Muscle layer of colon (tissue), 2 donors: ENCODE measurements at regions not wholly inside any gene's neighbourhood (a gene's known extent, or its start where the extent isn't known, plus 50 kb on each side); places are given as distances from the start of the nearest gene placed in this dataset.

Source experiments
- H3K27ac ChIP-seq: one replicate; pipeline ENCODE4 v1.7.0; 2013; ENCODE audit warnings: low read depth, mild to moderate bottlenecking, low read length, moderate library complexity
- H3K27me3 ChIP-seq, 2 donors: one replicate each; pipeline ENCODE4 v1.7.0; 2013; ENCODE audit warnings: low read length in 2 of 2, mild to moderate bottlenecking in 2 of 2; ENCODE audit not compliant: insufficient read depth in 2 of 2, control insufficient read depth in 1 of 2
- H3K36me3 ChIP-seq: one replicate; pipeline ENCODE4 v1.7.0; 2013; ENCODE audit warnings: mild to moderate bottlenecking, low read length; ENCODE audit not compliant: insufficient read depth
- H3K4me1 ChIP-seq: one replicate; pipeline ENCODE4 v1.7.0; 2013; ENCODE audit warnings: mild to moderate bottlenecking, low read length; ENCODE audit not compliant: insufficient read depth
- H3K4me3 ChIP-seq, 2 donors: one replicate each; pipeline ENCODE4 v1.7.0; 2013; ENCODE audit warnings: low read length in 2 of 2, low read depth in 1 of 2, mild to moderate bottlenecking in 1 of 2, moderate library complexity in 1 of 2
- H3K9ac ChIP-seq: one replicate; pipeline ENCODE4 v1.7.0; 2013; ENCODE audit warnings: low read length
- H3K9me3 ChIP-seq: one replicate; pipeline ENCODE4 v1.7.0; 2013; ENCODE audit warnings: mild to moderate bottlenecking, low read length
- donor health status: abdominal sarcoma.
- donor health status: Adenocarcinoma of cecum.

GRCh38 chr12:91406920-91407341, 224.3 kb upstream of the DCN start:
- no peak overlapping the region for H3K4me3 ChIP-seq
- no peak overlapping the region for H3K9ac ChIP-seq
- H3K27me3 ChIP-seq: no peaks in the 10 kb centered on the region
- no peaks in the 10 kb centered on the region for H3K4me1 ChIP-seq
- H3K9me3 ChIP-seq: no peaks in the 10 kb centered on the region
- H3K27ac ChIP-seq: no peak overlapping the region
- no peaks in the 10 kb centered on the region for H3K36me3 ChIP-seq

- Histone ChIP-seq H3K4me3 (no peak overlapping the region), H3K27ac (no peak overlapping the region), H3K36me3 (no peaks in the 10 kb centered on the region), H3K27me3 (no peaks in the 10 kb centered on the region), H3K9ac (no peak overlapping the region), H3K4me1 (no peaks in the 10 kb centered on the region), H3K9me3 (no peaks in the 10 kb centered on the region)
Measured at GRCh38 chr12:91404441-91404840, 221.8 kb upstream of the DCN start.

- no peak overlapping the region for H3K27ac ChIP-seq
- H3K4me3 ChIP-seq: no peak overlapping the region
- H3K4me1 ChIP-seq: no peaks in the 10 kb centered on the region
- H3K36me3 ChIP-seq: no peaks in the 10 kb centered on the region
- H3K9me3 ChIP-seq: no peaks in the 10 kb centered on the region
- no peaks in the 10 kb centered on the region for H3K27me3 ChIP-seq
- no peak overlapping the region for H3K9ac ChIP-seq
Measured at GRCh38 chr12:91401190-91401589, 218.6 kb upstream of the DCN start.

GRCh38 chr12:91400271-91400670, 217.7 kb upstream of the DCN start:
- Histone ChIP-seq H3K27ac (no peak overlapping the region), H3K4me1 (no peaks in the 10 kb centered on the region), H3K4me3 (no peak overlapping the region), H3K36me3 (no peaks in the 10 kb centered on the region), H3K9me3 (no peaks in the 10 kb centered on the region), H3K27me3 (no peaks in the 10 kb centered on the region), H3K9ac (no peak overlapping the region)

- no peaks in the 10 kb centered on the region for H3K27me3 ChIP-seq
- H3K9me3 ChIP-seq: no peaks in the 10 kb centered on the region
Measured at GRCh38 chr12:91397866-91398532, 215.4 kb upstream of the DCN start.

GRCh38 chr12:91396293-91396692, 213.7 kb upstream of the DCN start:
- Histone ChIP-seq H3K9me3 (no peaks in the 10 kb centered on the region), H3K9ac (no peak overlapping the region), H3K36me3 (no peaks in the 10 kb centered on the region), H3K4me3 (no peak overlapping the region), H3K27me3 (no peaks in the 10 kb centered on the region), H3K4me1 (no peaks in the 10 kb centered on the region), H3K27ac (no peak overlapping the region)

More at GRCh38 chr12:91397866-91398532, 215.4 kb upstream of the DCN start:
- Histone ChIP-seq H3K36me3 (no peaks in the 10 kb centered on the region), H3K9ac (no peak overlapping the region), H3K4me3 (no peak overlapping the region), H3K4me1 (no peaks in the 10 kb centered on the region), H3K27ac (no peak overlapping the region)

- H3K36me3 ChIP-seq: no peaks in the 10 kb centered on the region
- H3K27me3 ChIP-seq: no peaks in the 10 kb centered on the region
- H3K4me3 ChIP-seq: no peak overlapping the region
- no peak overlapping the region for H3K9ac ChIP-seq
- H3K27ac ChIP-seq: no peak overlapping the region
- no peaks in the 10 kb centered on the region for H3K4me1 ChIP-seq
- no peaks in the 10 kb centered on the region for H3K9me3 ChIP-seq
Measured at GRCh38 chr12:91395628-91396135, 213.1 kb upstream of the DCN start.

- Histone ChIP-seq H3K27ac (no peak overlapping the region), H3K36me3 (no peaks in the 10 kb centered on the region), H3K4me3 (no peak overlapping the region), H3K4me1 (no peaks in the 10 kb centered on the region), H3K9ac (no peak overlapping the region), H3K9me3 (no peaks in the 10 kb centered on the region), H3K27me3 (no peaks in the 10 kb centered on the region)
Measured at GRCh38 chr12:91394903-91395302, 212.3 kb upstream of the DCN start.

GRCh38 chr12:91388573-91388972, 206.0 kb upstream of the DCN start:
- Histone ChIP-seq H3K27me3 (no peaks in the 10 kb centered on the region), H3K4me3 (no peak overlapping the region), H3K4me1 (no peaks in the 10 kb centered on the region), H3K27ac (no peak overlapping the region), H3K36me3 (no peaks in the 10 kb centered on the region), H3K9me3 (no peaks in the 10 kb centered on the region), H3K9ac (no peak overlapping the region)

- Histone ChIP-seq H3K36me3 (no peaks in the 10 kb centered on the region), H3K27ac (no peak overlapping the region), H3K27me3 (no peaks in the 10 kb centered on the region), H3K4me3 (no peak overlapping the region), H3K9ac (no peak overlapping the region), H3K4me1 (no peaks in the 10 kb centered on the region), H3K9me3 (no peaks in the 10 kb centered on the region)
Measured at GRCh38 chr12:91387461-91388134, 205.0 kb upstream of the DCN start.

- Histone ChIP-seq H3K4me3 (no peak overlapping the region), H3K27ac (no peak overlapping the region), H3K27me3 (no peaks in the 10 kb centered on the region), H3K4me1 (no peaks in the 10 kb centered on the region), H3K9ac (no peak overlapping the region), H3K9me3 (no peaks in the 10 kb centered on the region), H3K36me3 (no peaks in the 10 kb centered on the region)
Measured at GRCh38 chr12:91384806-91385205, 202.2 kb upstream of the DCN start.

- Histone ChIP-seq H3K27ac (no peak overlapping the region), H3K4me3 (no peak overlapping the region), H3K9ac (no peak overlapping the region)
Measured at GRCh38 chr12:91384366-91384765, 201.7 kb upstream of the DCN start.

More at GRCh38 chr12:91384366-91384765, 201.7 kb upstream of the DCN start:
- Histone ChIP-seq H3K4me1 (no peaks in the 10 kb centered on the region), H3K27me3 (no peaks in the 10 kb centered on the region), H3K36me3 (no peaks in the 10 kb centered on the region), H3K9me3 (no peaks in the 10 kb centered on the region)
